NCI-H526 treated with DMSO at 0.1 percent for 48 hours (cell line): ENCODE measurements at regions not wholly inside any gene's neighbourhood (a gene's known extent, or its start where the extent isn't known, plus 50 kb on each side); places are given as distances from the start of the nearest gene placed in this dataset.

ENCODE experiments used
- DNase-seq: peaks from one replicate; lab custom pipeline; 2025; lab: John Stamatoyannopoulos, UW

DNA sequence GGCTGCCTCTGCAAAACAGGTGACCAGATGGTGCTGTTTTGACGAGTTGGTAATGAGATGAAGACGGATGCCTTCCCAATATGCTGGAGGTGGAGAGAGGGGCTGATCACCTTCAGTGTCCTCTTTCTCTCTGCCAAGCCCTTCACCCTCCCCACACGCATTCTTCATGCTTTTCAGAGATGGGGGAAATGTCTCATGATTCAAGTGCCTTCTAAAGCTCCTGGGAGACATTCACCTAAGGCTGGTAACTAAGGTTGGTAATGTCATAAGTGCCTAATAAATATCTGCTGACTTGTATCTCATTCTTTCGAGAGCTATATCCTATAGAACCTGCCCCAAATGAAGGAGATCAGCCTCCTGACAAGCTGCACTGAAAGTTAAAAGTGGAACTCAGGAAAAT is 86.2 kb upstream of the MBNL2 start:
- DNase-seq = no peak

DNA sequence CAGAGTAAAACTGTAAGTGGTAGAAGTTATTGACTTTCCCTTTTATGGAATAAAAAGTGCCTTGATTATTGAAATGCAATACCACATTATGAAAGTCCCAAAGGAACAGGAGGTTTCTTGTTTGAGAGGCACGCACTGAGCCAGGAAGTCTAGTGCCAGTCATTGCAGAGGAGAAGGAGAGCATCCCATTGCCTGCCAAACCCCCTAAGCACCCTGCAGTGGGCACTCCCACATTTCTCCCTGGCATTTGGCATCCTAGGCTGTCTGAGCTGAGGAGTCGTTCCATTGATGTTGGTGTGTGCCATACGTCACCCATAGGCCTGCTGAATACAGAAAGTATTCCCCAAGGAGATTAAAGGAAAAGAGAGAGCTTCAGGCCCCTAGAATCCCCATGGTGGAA is 85.7 kb upstream of the MBNL2 start:
- DNase-seq = no peak

- DNase-seq = no peak
These were observed 82.4 kb upstream of the MBNL2 start for GRCh38 chr13:97139691-97140090.

DNA sequence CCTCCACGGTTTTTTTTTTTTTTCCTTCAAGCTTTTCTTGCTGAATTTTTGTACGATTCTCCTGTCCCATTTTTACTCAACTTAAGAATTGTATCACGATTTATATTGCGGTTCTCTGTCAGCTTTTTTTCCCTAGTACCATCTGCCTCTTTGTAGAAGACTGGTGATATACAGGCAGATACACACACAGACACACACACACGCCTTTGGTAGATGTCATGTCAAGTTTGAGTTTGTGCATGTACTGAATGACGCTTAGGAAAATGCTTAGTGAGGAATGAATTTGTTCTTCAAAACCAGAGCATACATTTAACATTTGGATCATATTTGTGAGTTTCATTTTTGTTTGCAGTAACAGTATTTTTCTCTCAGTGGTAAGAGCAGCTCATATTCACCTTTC is 82.0 kb upstream of the MBNL2 start:
- no peak for DNase-seq

DNA sequence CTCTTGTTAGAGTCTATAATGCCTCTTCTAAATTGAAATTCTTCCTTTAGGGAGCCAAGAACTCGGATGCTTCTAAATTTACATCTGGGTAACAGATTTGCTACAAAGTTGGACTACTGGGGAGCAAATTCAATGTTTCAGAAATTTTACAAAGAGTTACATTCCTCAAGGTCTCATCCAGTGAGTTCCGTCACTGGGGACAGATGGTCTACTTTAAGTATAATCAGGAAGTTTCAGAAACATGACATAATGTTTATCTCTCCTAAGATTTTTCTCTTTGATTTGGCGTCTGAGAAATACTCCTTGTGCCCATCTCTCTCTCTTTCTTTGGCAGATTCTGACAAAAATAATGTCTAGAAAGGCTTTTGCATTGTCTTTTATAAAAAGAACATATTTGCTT is 81.5 kb upstream of the MBNL2 start:
- DNase-seq = no peak

DNA sequence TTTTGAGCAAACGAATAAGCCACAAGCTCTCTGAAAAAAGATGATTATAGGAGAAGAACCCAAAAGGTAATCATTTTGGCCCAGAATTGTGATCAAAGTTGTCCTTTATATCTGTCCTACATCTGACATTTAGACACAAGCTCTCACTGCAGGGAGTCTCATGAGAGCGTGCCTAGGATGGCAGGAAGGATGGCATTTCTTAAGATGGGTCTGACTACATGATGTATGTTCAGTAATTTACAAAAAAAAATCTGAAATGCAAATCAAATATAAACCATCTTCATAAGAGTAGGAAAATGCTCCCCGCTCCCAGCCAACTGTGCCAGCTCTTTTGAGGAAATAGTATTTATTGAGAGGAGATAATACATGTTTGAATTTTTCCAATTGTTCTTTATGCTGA is 81.0 kb upstream of the MBNL2 start:
- DNase-seq = peak; percentile 96

GRCh38 chr13:97141564-97142005 is 80.5 kb upstream of the MBNL2 start:
- DNase-seq = peak; percentile 99

DNA sequence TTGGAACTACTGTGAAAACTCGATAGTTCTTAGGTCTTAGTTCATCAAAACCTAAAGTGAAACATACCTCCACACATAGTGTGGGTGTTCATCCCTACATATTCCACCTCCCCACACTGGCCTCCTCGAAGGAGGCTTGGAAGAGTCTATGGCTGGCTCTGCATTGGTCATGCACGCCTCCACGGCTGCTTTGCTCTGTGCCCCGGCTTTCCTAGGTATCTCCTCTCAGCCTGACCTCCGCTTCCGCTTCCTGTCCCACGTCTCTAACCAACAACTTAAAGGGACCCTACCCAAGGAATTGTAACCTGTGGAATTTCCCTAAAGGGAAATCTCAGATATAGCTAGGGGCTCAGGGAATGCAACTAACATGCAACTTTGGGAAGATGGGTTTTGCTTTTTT is 79.7 kb upstream of the MBNL2 start:
- DNase-seq = peak; percentile 84

GRCh38 chr13:97145057-97145456 is 77.1 kb upstream of the MBNL2 start:
- no peak for DNase-seq

GRCh38 chr13:97148894-97149293 is 73.2 kb upstream of the MBNL2 start:
- no peak for DNase-seq

GRCh38 chr13:97160421-97160820 is 61.7 kb upstream of the MBNL2 start:
- no peak for DNase-seq

DNA sequence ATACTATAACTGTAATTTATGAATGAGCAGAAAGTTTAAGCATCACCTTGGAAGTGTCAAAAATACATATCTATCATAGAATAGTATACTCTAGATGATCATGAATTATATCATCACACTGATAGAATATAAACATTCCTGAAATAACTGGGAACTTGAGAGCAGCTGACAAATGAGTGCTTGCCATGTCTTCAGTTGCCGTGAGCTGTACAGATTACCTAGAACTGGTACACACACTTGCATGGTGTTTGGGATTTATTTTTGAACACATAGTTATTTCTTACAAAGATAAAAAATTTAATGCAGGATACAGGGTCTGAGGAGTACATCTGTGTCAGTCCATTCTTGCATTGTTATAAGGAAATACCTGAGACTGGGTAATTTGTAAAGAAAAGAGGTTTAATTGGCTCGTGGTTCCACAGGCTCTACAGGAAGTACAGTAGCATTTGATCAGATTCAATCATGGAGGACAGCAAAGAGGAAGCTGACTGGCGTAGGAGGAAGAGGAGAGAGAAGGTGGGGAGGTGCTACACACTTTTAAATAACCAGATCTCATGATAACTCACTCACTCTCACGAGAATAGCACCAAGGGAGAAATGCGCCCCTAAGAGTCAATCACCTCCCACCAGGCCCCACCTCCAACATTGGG is 60.4 kb upstream of the MBNL2 start:
- DNase-seq = no peak

DNA sequence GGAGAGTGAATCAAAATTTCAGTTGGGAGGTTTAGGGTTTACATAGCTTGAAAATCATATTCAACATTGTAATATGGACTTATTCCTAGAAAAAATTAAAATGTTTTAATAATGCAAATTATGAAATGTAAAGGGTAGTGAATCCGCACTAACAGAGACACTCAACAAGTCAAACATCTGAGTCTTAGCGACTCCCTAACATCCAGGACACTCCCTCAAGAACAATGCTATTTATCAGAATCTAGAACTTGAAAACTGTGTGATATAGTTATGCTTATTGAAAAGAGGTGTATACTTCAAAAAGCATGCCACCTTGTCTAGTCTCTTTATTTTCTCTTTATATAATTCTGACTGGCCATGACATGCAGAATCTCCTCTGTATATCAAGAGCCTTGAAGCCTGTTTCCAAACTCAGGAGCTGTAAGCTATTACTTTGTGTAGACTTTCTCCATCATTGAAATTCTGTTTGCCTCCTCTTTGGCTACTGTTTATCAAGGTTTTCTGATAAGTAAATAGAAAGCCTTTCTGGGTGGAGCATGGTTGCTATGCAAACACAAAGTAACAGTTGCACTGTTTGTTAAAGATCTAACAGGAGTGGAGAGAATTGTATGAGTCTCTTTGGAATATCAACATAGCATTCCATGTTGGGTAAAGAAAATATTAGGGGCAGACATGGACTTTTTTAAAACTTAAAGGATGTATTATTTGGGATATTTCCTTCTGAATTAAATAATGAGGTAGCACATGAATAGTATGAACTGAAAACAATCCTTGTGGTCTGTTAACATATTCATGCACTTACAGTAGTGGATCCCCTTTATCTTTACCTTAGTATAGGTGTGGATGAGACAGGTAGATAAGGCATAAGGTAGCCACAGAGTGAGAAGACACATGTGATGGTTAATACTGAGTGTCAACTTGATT is 56.4 kb upstream of the MBNL2 start:
- peak; percentile 32 for DNase-seq

GRCh38 chr13:97171136-97171535 is 51.0 kb upstream of the MBNL2 start:
- DNase-seq = no peak
